ENCODE measurements at regions not wholly inside any gene's neighbourhood (a gene's known extent, or its start where the extent isn't known, plus 50 kb on each side); places are given as distances from the start of the nearest gene placed in this dataset.
"Not testable (repeated sequence)": the region's sequence is repeated elsewhere in the genome, so short reads cannot be mapped to it uniquely, and the experiment has no call there.

DNA sequence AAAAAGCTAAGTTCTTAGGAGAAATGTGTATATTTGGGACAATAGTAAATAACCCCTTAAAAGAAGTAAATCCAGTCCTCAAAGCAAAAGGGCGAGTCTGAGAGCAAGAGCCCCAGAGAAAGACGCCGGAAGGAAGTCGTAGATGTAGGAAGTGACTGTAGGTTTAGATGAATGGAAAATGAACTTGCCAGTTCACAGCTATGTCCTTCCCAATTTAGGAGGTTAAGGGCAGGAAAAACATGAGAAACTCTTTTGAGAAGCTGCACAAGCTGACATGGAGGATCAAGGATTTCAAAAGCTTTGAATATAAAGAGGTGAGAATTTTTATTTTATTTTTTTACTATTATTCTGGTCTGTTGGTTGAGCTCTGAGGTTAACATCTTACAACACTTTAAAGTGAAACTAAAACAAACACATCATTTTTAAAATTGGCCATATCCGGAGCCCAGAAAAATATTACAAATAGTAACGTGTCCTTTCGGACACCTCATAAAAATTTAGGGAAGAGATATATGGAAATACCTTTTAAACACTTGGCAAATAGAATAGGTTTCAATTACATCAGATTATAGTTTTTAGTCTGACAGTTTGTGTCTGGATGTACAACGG, 1178.6 kb downstream of the MRPL39 start:
- H3K27ac ChIP-seq = no peak overlapping the region
- TF ChIP-seq, protein P1, sequence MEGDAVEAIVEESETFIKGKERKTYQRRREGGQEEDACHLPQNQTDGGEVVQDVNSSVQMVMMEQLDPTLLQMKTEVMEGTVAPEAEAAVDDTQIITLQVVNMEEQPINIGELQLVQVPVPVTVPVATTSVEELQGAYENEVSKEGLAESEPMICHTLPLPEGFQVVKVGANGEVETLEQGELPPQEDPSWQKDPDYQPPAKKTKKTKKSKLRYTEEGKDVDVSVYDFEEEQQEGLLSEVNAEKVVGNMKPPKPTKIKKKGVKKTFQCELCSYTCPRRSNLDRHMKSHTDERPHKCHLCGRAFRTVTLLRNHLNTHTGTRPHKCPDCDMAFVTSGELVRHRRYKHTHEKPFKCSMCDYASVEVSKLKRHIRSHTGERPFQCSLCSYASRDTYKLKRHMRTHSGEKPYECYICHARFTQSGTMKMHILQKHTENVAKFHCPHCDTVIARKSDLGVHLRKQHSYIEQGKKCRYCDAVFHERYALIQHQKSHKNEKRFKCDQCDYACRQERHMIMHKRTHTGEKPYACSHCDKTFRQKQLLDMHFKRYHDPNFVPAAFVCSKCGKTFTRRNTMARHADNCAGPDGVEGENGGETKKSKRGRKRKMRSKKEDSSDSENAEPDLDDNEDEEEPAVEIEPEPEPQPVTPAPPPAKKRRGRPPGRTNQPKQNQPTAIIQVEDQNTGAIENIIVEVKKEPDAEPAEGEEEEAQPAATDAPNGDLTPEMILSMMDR (conservative IDR thresholded peaks at IDR 0.05) = no peak

GRCh38 chr21:24424776-24425175, 1182.5 kb downstream of the MRPL39 start:
- TF ChIP-seq, protein P1 (conservative IDR thresholded peaks at IDR 0.05) = no peak
- no peak overlapping the region for H3K27ac ChIP-seq

- TF ChIP-seq, protein P1 (conservative IDR thresholded peaks at IDR 0.05) = no peak
- no peak overlapping the region for H3K27ac ChIP-seq
Observed at GRCh38 chr21:24423546-24423945, 1183.7 kb downstream of the MRPL39 start.

GRCh38 chr21:24420689-24421088, 1186.6 kb downstream of the MRPL39 start:
- H3K27ac ChIP-seq = no peak overlapping the region
- TF ChIP-seq, protein P1 (conservative IDR thresholded peaks at IDR 0.05) = no peak

DNA sequence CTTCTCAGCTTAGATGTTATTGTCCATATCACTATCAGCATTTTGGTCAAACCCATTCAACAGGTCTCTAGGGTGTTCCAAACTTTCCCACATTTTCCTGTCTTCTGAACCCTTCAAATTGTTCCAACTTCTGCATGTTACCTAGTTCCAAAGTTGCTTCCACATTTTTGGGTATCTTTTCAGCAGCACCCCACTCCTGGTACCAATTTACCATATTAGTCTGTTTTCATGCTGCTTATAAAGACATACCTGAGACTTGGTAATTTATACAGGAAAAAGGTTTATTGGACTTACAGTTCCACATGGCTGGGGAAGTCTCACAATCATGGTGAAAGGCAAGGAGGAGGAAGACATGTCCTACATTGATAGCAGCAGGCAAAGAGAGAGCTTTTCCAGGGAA, 1187.6 kb downstream of the MRPL39 start:
- not testable (repeated sequence) for H3K27ac ChIP-seq

- TF ChIP-seq, protein P1 (conservative IDR thresholded peaks at IDR 0.05) = no peak
- H3K27ac ChIP-seq = no peak overlapping the region
Observed at GRCh38 chr21:24418671-24419070, 1188.6 kb downstream of the MRPL39 start.

DNA sequence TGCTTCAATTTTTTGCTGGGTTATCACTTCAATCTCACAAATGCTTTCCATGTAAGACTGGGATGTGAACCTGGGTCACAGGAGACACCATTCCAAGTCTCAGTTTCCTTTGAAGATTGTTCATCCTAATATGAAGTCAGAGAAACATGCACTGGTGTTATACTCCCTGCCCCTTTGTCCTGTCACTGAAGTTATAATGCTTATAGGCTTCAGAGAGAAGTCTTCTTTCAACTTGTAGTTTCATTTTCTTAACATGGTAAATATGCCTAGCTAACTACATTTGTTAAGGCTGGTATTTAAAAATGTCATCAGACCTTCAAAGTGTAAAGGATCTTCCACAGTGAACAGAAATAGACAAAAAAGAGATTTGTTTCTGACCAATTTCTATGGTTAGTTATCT, 1195.9 kb downstream of the MRPL39 start:
- H3K27ac ChIP-seq = no peak overlapping the region
- TF ChIP-seq, protein P1 (conservative IDR thresholded peaks at IDR 0.05) = no peak

DNA sequence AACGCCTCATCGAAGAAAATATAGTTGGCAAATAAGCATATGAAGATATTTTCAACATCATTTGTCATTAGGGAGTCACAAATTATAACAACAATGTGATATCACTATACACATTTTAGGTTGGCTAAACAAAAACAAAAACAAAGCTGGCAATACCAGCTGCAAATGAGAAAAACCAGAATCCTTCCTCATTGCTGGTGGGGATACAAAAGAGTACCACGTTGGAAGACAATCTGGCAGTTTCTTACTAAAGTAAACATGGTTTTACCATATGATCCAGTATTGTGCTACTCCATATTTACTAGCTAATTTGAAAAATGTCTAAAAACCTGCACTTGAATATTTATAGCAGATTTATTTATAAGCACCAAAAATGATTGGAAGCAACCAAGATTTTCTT, 1204.1 kb downstream of the MRPL39 start:
- TF ChIP-seq, protein P1 (conservative IDR thresholded peaks at IDR 0.05) = no peak
- no peak overlapping the region for H3K27ac ChIP-seq

Data from VCaP (cell line).